CD4-positive, alpha-beta T cell treated with Interleukin-12 subunit alpha and Interleukin-12 subunit beta, for 1 hour (primary cell): ENCODE measurements at regions not wholly inside any gene's neighbourhood (a gene's known extent, or its start where the extent isn't known, plus 50 kb on each side); places are given as distances from the start of the nearest gene placed in this dataset.
"Not testable (repeated sequence)": the region's sequence is repeated elsewhere in the genome, so short reads cannot be mapped to it uniquely, and the experiment has no call there.

Experiments used
- DNase-seq: peaks from one replicate; pipeline ENCODE4 v3.0.0-alpha.2; 2020

GRCh38 chr2:44087036-44087713 is 81.5 kb upstream of the PPM1B start:
- peak; percentile 85 for DNase-seq

GRCh38 chr2:44087714-44088092 is 81.0 kb upstream of the PPM1B start:
- DNase-seq, result no peak

GRCh38 chr2:44092519-44092918 is 76.2 kb upstream of the PPM1B start:
- DNase-seq, result not testable (repeated sequence)

- no peak for DNase-seq
Observed at GRCh38 chr2:44093970-44094369, 74.7 kb upstream of the PPM1B start.

- DNase-seq, result no peak
Observed at GRCh38 chr2:44097322-44097907, 71.3 kb upstream of the PPM1B start.

- DNase-seq, result no peak
Observed at GRCh38 chr2:44098050-44098449, 70.6 kb upstream of the PPM1B start.

GRCh38 chr2:44098891-44099290 is 69.8 kb upstream of the PPM1B start:
- no peak for DNase-seq

GRCh38 chr2:44100351-44100750 is 68.3 kb upstream of the PPM1B start:
- peak; percentile 8 for DNase-seq

- DNase-seq, result no peak
Observed at GRCh38 chr2:44101246-44101645, 67.4 kb upstream of the PPM1B start.

GRCh38 chr2:44102790-44103562 is 65.7 kb upstream of the PPM1B start:
- DNase-seq, result no peak

GRCh38 chr2:44103639-44104038 is 65.0 kb upstream of the PPM1B start:
- no peak for DNase-seq

GRCh38 chr2:44104855-44105271 is 63.8 kb upstream of the PPM1B start:
- DNase-seq, result no peak

GRCh38 chr2:44106509-44106908 is 62.2 kb upstream of the PPM1B start:
- DNase-seq, result not testable (repeated sequence)

GRCh38 chr2:44107086-44107740 is 61.5 kb upstream of the PPM1B start:
- DNase-seq, result no peak

- DNase-seq, result no peak
Observed at GRCh38 chr2:44107974-44108373, 60.7 kb upstream of the PPM1B start.

- no peak for DNase-seq
Observed at GRCh38 chr2:44109166-44109565, 59.5 kb upstream of the PPM1B start.

GRCh38 chr2:44110444-44110843 is 58.2 kb upstream of the PPM1B start:
- no peak for DNase-seq

- no peak for DNase-seq
Observed at GRCh38 chr2:44112096-44112495, 56.6 kb upstream of the PPM1B start.

GRCh38 chr2:44116319-44116718 is 52.4 kb upstream of the PPM1B start:
- no peak for DNase-seq

GRCh38 chr2:44118257-44118656 is 50.4 kb upstream of the PPM1B start:
- no peak for DNase-seq
